ENCODE measurements at regions not wholly inside any gene's neighbourhood (a gene's known extent, or its start where the extent isn't known, plus 50 kb on each side); places are given as distances from the start of the nearest gene placed in this dataset.

DNA sequence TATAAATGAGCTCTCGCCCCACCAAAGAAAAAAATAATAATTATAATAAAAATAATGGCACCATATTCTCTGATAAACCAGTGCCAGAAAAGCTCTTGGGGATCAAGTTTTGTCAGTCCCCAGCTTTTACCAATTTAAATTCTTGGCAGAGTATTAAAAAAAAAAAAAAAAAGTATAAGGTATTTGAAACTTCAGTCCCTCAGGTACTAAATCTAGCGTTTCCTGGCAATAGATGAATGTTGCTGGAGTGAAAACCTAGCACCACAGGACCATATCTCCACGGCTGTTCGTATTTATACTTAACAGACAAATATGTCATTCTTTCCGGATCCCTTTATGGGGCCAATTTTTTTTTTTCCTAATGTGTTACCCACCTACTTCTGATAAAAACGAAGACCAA, 646.2 kb downstream of the CCDC171 start:
- Histone ChIP-seq H3K9ac (ENCODE audit: control insufficient read depth, extremely low read depth, insufficient read depth, low read length) (no peak overlapping the region), H4K20me1 (ENCODE audit: control insufficient read depth, extremely low read depth, insufficient read depth, low read length) (no peaks in the 10 kb centered on the region), H3K79me2 (ENCODE audit: control insufficient read depth, insufficient read depth, low read length) (no peaks in the 10 kb centered on the region), H3K4me3 (ENCODE audit: control insufficient read depth in 2 of 3, extremely low read depth in 1 of 3, insufficient read depth in 2 of 3, low read depth in 1 of 3, low read length in 3 of 3) (no peak overlapping the region), H3K9me3 (ENCODE audit: control insufficient read depth, low read depth, low read length) (no peaks in the 10 kb centered on the region), H3K27ac (ENCODE audit: control insufficient read depth, insufficient read depth, low read length) (no peak overlapping the region), H2AFZ (ENCODE audit: control insufficient read depth, low read length) (no peak overlapping the region), H3K27me3 (ENCODE audit: control insufficient read depth, extremely low read depth, insufficient read depth, low read length) (no peaks in the 10 kb centered on the region), H3K9me1 (ENCODE audit: control insufficient read depth, extremely low read depth, insufficient read depth, low read length) (no peaks in the 10 kb centered on the region), H3K4me1 (ENCODE audit: control insufficient read depth, extremely low read depth, insufficient read depth, low read length) (peaks cover 12% of the 10 kb centered on the region), H3K4me2 (ENCODE audit: control insufficient read depth, extremely low read depth, insufficient read depth, low read depth, low read length) (no peak overlapping the region), H3K36me3 (ENCODE audit: control insufficient read depth in 2 of 2, extremely low read depth in 1 of 2, insufficient read depth in 2 of 2, low read length in 2 of 2) (no peaks in the 10 kb centered on the region)
- DNase-seq (ENCODE audit: low read depth, low spot score): no peak
- dilution Hi-C loops (cut with MboI; ENCODE audit: extremely low pct_ligation_motif_present, low sequenced_read_pairs): no loop called here
- no peak for FAIRE-seq
- TF ChIP-seq EZH2 (IDR thresholded peaks at IDR 0.05; ENCODE audit: low read length) (no peak), CTCF (optimal IDR thresholded peaks at IDR 0.05 in 1 of 3, IDR thresholded peaks at IDR 0.05 in 1 of 3, conservative IDR thresholded peaks at IDR 0.05 in 1 of 3; ENCODE audit: extremely low read depth in 1 of 3, insufficient read depth in 2 of 3, low read length in 3 of 3) (no peak)

DNA sequence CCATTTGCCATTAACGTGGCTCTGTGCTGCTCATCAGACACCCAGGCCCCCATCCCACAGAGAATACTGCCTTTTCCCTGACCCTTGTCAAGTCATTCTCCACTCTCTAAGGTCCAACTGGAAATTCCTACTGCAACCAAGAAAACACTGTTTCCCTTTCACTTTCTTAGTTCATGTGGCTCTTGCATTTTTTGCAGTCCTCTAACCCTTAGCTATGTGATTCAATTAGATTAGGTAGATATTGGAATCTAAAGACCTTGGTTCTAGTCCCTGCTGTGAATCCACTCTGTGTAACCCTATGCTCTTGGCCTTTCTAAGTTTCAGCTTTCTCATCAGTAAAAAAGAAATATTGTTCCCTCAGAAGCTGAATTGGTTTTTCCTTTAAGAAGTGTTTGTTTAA, 649.4 kb downstream of the CCDC171 start:
- no peak for FAIRE-seq

More for the DNA sequence above, 649.4 kb downstream of the CCDC171 start:
- Histone ChIP-seq H3K9ac (ENCODE audit: control insufficient read depth, extremely low read depth, insufficient read depth, low read length) (no peak overlapping the region), H3K4me2 (ENCODE audit: control insufficient read depth, extremely low read depth, insufficient read depth, low read depth, low read length) (no peak overlapping the region), H3K27me3 (ENCODE audit: control insufficient read depth, extremely low read depth, insufficient read depth, low read length) (no peaks in the 10 kb centered on the region), H3K27ac (ENCODE audit: control insufficient read depth, insufficient read depth, low read length) (no peak overlapping the region), H3K9me1 (ENCODE audit: control insufficient read depth, extremely low read depth, insufficient read depth, low read length) (no peaks in the 10 kb centered on the region), H3K4me1 (ENCODE audit: control insufficient read depth, extremely low read depth, insufficient read depth, low read length) (peaks cover 12% of the 10 kb centered on the region), H3K79me2 (ENCODE audit: control insufficient read depth, insufficient read depth, low read length) (no peaks in the 10 kb centered on the region), H3K4me3 (ENCODE audit: control insufficient read depth in 2 of 3, extremely low read depth in 1 of 3, insufficient read depth in 2 of 3, low read depth in 1 of 3, low read length in 3 of 3) (no peak overlapping the region), H3K9me3 (ENCODE audit: control insufficient read depth, low read depth, low read length) (no peaks in the 10 kb centered on the region), H4K20me1 (ENCODE audit: control insufficient read depth, extremely low read depth, insufficient read depth, low read length) (no peaks in the 10 kb centered on the region), H3K36me3 (ENCODE audit: control insufficient read depth in 2 of 2, extremely low read depth in 1 of 2, insufficient read depth in 2 of 2, low read length in 2 of 2) (no peaks in the 10 kb centered on the region), H2AFZ (ENCODE audit: control insufficient read depth, low read length) (no peak overlapping the region)
- dilution Hi-C loops (cut with MboI; ENCODE audit: extremely low pct_ligation_motif_present, low sequenced_read_pairs): no loop called here
- TF ChIP-seq CTCF (optimal IDR thresholded peaks at IDR 0.05 in 1 of 3, IDR thresholded peaks at IDR 0.05 in 1 of 3, conservative IDR thresholded peaks at IDR 0.05 in 1 of 3; ENCODE audit: extremely low read depth in 1 of 3, insufficient read depth in 2 of 3, low read length in 3 of 3): no peak
- TF ChIP-seq EZH2 (IDR thresholded peaks at IDR 0.05; ENCODE audit: low read length): no peak
- no peak for DNase-seq (ENCODE audit: low read depth, low spot score)
